ENCODE measurements at regions not wholly inside any gene's neighbourhood (a gene's known extent, or its start where the extent isn't known, plus 50 kb on each side); places are given as distances from the start of the nearest gene placed in this dataset.

GRCh38 chr5:126692971-126693370 lies 84.0 kb upstream of the LMNB1 start:
- WGBS, 2 donors (ENCODE audit: extremely low coverage in 2 of 2, insufficient read length in 2 of 2, insufficient replicate concordance in 1 of 2) = no CpG with 5 or more reads among the region's 5 CpGs

GRCh38 chr5:126693806-126694205 lies 83.1 kb upstream of the LMNB1 start:
- H3K9me3 ChIP-seq (replicated peaks in 1 of 2; ENCODE audit: control insufficient read depth in 2 of 2, insufficient read depth in 1 of 2, low read depth in 1 of 2, low read length in 2 of 2) = no peaks in the 10 kb centered on the region

More at GRCh38 chr5:126692971-126693370, 84.0 kb upstream of the LMNB1 start:
- DNase-seq (ENCODE audit: low spot score) = no peak
- no peaks in the 10 kb centered on the region for H3K9me3 ChIP-seq (replicated peaks in 1 of 2; ENCODE audit: control insufficient read depth in 2 of 2, insufficient read depth in 1 of 2, low read depth in 1 of 2, low read length in 2 of 2)
- peaks cover 0 to 4% (median 0%) of the 10 kb centered on the region in 3 experiments for H3K27me3 ChIP-seq (ENCODE audit: control insufficient read depth in 3 of 3, insufficient read depth in 3 of 3, low read depth in 1 of 3, low read length in 3 of 3)
- no peak overlapping the region for H2AK5ac ChIP-seq (ENCODE audit: low read depth, low read length)
- H4K8ac ChIP-seq (ENCODE audit: low read depth, low read length) = no peak overlapping the region
- no peak overlapping the region for H2AFZ ChIP-seq (ENCODE audit: low read length)
- no peak overlapping the region for H3K4me3 ChIP-seq (ENCODE audit: low read length in 2 of 2)
- H2BK15ac ChIP-seq (ENCODE audit: low read length) = no peak overlapping the region
- no peak overlapping the region for H4K91ac ChIP-seq (ENCODE audit: low read depth, low read length, poor library complexity)
- no peak overlapping the region for H3K4ac ChIP-seq (ENCODE audit: low read length)
- no peak overlapping the region for H2BK120ac ChIP-seq (ENCODE audit: low read depth, low read length)
- H3K18ac ChIP-seq (ENCODE audit: low read length) = no peak overlapping the region
- no peak overlapping the region for H3K27ac ChIP-seq (replicated peaks; ENCODE audit: low read length)
- no peak overlapping the region for H3K4me2 ChIP-seq (ENCODE audit: insufficient read depth, low read length, poor library complexity, severe bottlenecking)
- H3K14ac ChIP-seq (ENCODE audit: low read length) = no peak overlapping the region
- H3K79me1 ChIP-seq (ENCODE audit: low read depth, low read length) = no peaks in the 10 kb centered on the region
- no peaks in the 10 kb centered on the region for H3K4me1 ChIP-seq (ENCODE audit: control insufficient read depth in 2 of 2, insufficient read depth in 1 of 2, low read depth in 1 of 2, low read length in 2 of 2)
- no peaks in the 10 kb centered on the region for H3K36me3 ChIP-seq (replicated peaks in 1 of 2; ENCODE audit: control insufficient read depth in 2 of 2, insufficient read depth in 2 of 2, low read length in 2 of 2)
- H3K9ac ChIP-seq (ENCODE audit: low read depth, low read length, poor library complexity) = no peak overlapping the region
- H2BK5ac ChIP-seq (ENCODE audit: low read length) = no peak overlapping the region
- no peak overlapping the region for H3K23ac ChIP-seq (ENCODE audit: low read depth, low read length, poor library complexity)
- H2BK12ac ChIP-seq (ENCODE audit: low read length) = no peak overlapping the region

GRCh38 chr5:126694403-126694802 lies 82.5 kb upstream of the LMNB1 start:
- no peaks in the 10 kb centered on the region for H3K36me3 ChIP-seq (replicated peaks in 1 of 2; ENCODE audit: control insufficient read depth in 2 of 2, insufficient read depth in 2 of 2, low read length in 2 of 2)
- no peak overlapping the region for H3K4ac ChIP-seq (ENCODE audit: low read length)
- no peak overlapping the region for H3K23ac ChIP-seq (ENCODE audit: low read depth, low read length, poor library complexity)
- peaks cover 0 to 4% (median 0%) of the 10 kb centered on the region in 3 experiments for H3K27me3 ChIP-seq (ENCODE audit: control insufficient read depth in 3 of 3, insufficient read depth in 3 of 3, low read depth in 1 of 3, low read length in 3 of 3)
- H3K18ac ChIP-seq (ENCODE audit: low read length) = no peak overlapping the region
- no peaks in the 10 kb centered on the region for H3K4me1 ChIP-seq (ENCODE audit: control insufficient read depth in 2 of 2, insufficient read depth in 1 of 2, low read depth in 1 of 2, low read length in 2 of 2)
- H3K9ac ChIP-seq (ENCODE audit: low read depth, low read length, poor library complexity) = no peak overlapping the region
- no peaks in the 10 kb centered on the region for H3K79me1 ChIP-seq (ENCODE audit: low read depth, low read length)
- H3K14ac ChIP-seq (ENCODE audit: low read length) = no peak overlapping the region
- H2BK5ac ChIP-seq (ENCODE audit: low read length) = no peak overlapping the region
- H4K8ac ChIP-seq (ENCODE audit: low read depth, low read length) = no peak overlapping the region
- no peak overlapping the region for H2AK5ac ChIP-seq (ENCODE audit: low read depth, low read length)
- H3K4me3 ChIP-seq (ENCODE audit: low read length in 2 of 2) = no peak overlapping the region
- no peak overlapping the region for H2BK120ac ChIP-seq (ENCODE audit: low read depth, low read length)
- no peak overlapping the region for H3K4me2 ChIP-seq (ENCODE audit: insufficient read depth, low read length, poor library complexity, severe bottlenecking)
- H3K27ac ChIP-seq (replicated peaks; ENCODE audit: low read length) = no peak overlapping the region
- WGBS, 2 donors (ENCODE audit: extremely low coverage in 2 of 2, insufficient read length in 2 of 2, insufficient replicate concordance in 1 of 2) = no CpG with 5 or more reads among the region's 2 CpGs
- DNase-seq (ENCODE audit: low spot score) = no peak
- H2BK15ac ChIP-seq (ENCODE audit: low read length) = no peak overlapping the region
- H2AFZ ChIP-seq (ENCODE audit: low read length) = no peak overlapping the region
- no peak overlapping the region for H2BK12ac ChIP-seq (ENCODE audit: low read length)
- no peaks in the 10 kb centered on the region for H3K9me3 ChIP-seq (replicated peaks in 1 of 2; ENCODE audit: control insufficient read depth in 2 of 2, insufficient read depth in 1 of 2, low read depth in 1 of 2, low read length in 2 of 2)
- H4K91ac ChIP-seq (ENCODE audit: low read depth, low read length, poor library complexity) = no peak overlapping the region

More at GRCh38 chr5:126693806-126694205, 83.1 kb upstream of the LMNB1 start:
- no peak overlapping the region for H4K91ac ChIP-seq (ENCODE audit: low read depth, low read length, poor library complexity)
- no peak overlapping the region for H2AFZ ChIP-seq (ENCODE audit: low read length)
- no peaks in the 10 kb centered on the region for H3K36me3 ChIP-seq (replicated peaks in 1 of 2; ENCODE audit: control insufficient read depth in 2 of 2, insufficient read depth in 2 of 2, low read length in 2 of 2)
- H2BK12ac ChIP-seq (ENCODE audit: low read length) = no peak overlapping the region
- H3K27ac ChIP-seq (replicated peaks; ENCODE audit: low read length) = no peak overlapping the region
- H3K18ac ChIP-seq (ENCODE audit: low read length) = no peak overlapping the region
- no peak overlapping the region for H2BK15ac ChIP-seq (ENCODE audit: low read length)
- H3K23ac ChIP-seq (ENCODE audit: low read depth, low read length, poor library complexity) = no peak overlapping the region
- no peak overlapping the region for H3K4ac ChIP-seq (ENCODE audit: low read length)
- no peak overlapping the region for H4K8ac ChIP-seq (ENCODE audit: low read depth, low read length)
- DNase-seq (ENCODE audit: low spot score) = no peak
- H3K4me3 ChIP-seq (ENCODE audit: low read length in 2 of 2) = no peak overlapping the region
- no peak overlapping the region for H3K4me2 ChIP-seq (ENCODE audit: insufficient read depth, low read length, poor library complexity, severe bottlenecking)
- H3K4me1 ChIP-seq (ENCODE audit: control insufficient read depth in 2 of 2, insufficient read depth in 1 of 2, low read depth in 1 of 2, low read length in 2 of 2) = no peaks in the 10 kb centered on the region
- no peak overlapping the region for H2AK5ac ChIP-seq (ENCODE audit: low read depth, low read length)
- peaks cover 0 to 4% (median 0%) of the 10 kb centered on the region in 3 experiments for H3K27me3 ChIP-seq (ENCODE audit: control insufficient read depth in 3 of 3, insufficient read depth in 3 of 3, low read depth in 1 of 3, low read length in 3 of 3)
- H2BK5ac ChIP-seq (ENCODE audit: low read length) = no peak overlapping the region
- H3K79me1 ChIP-seq (ENCODE audit: low read depth, low read length) = no peaks in the 10 kb centered on the region
- no peak overlapping the region for H3K9ac ChIP-seq (ENCODE audit: low read depth, low read length, poor library complexity)
- WGBS, 2 donors (ENCODE audit: extremely low coverage in 2 of 2, insufficient read length in 2 of 2, insufficient replicate concordance in 1 of 2) = no CpG with 5 or more reads among the region's 1 CpG
- H3K14ac ChIP-seq (ENCODE audit: low read length) = no peak overlapping the region
- H2BK120ac ChIP-seq (ENCODE audit: low read depth, low read length) = no peak overlapping the region

GRCh38 chr5:126695091-126695490 lies 81.8 kb upstream of the LMNB1 start:
- no peak overlapping the region for H3K27ac ChIP-seq (replicated peaks; ENCODE audit: low read length)
- H2BK15ac ChIP-seq (ENCODE audit: low read length) = no peak overlapping the region
- no peak overlapping the region for H4K8ac ChIP-seq (ENCODE audit: low read depth, low read length)
- no peak overlapping the region for H4K91ac ChIP-seq (ENCODE audit: low read depth, low read length, poor library complexity)
- no peak overlapping the region for H3K23ac ChIP-seq (ENCODE audit: low read depth, low read length, poor library complexity)
- no peaks in the 10 kb centered on the region for H3K9me3 ChIP-seq (replicated peaks in 1 of 2; ENCODE audit: control insufficient read depth in 2 of 2, insufficient read depth in 1 of 2, low read depth in 1 of 2, low read length in 2 of 2)
- no peak overlapping the region for H2BK12ac ChIP-seq (ENCODE audit: low read length)
- peaks cover 0 to 4% (median 0%) of the 10 kb centered on the region in 3 experiments for H3K27me3 ChIP-seq (ENCODE audit: control insufficient read depth in 3 of 3, insufficient read depth in 3 of 3, low read depth in 1 of 3, low read length in 3 of 3)
- no peak overlapping the region for H3K14ac ChIP-seq (ENCODE audit: low read length)
- H3K4ac ChIP-seq (ENCODE audit: low read length) = no peak overlapping the region
- DNase-seq (ENCODE audit: low spot score) = no peak
- no peaks in the 10 kb centered on the region for H3K4me1 ChIP-seq (ENCODE audit: control insufficient read depth in 2 of 2, insufficient read depth in 1 of 2, low read depth in 1 of 2, low read length in 2 of 2)
- no peaks in the 10 kb centered on the region for H3K79me1 ChIP-seq (ENCODE audit: low read depth, low read length)
- H3K9ac ChIP-seq (ENCODE audit: low read depth, low read length, poor library complexity) = no peak overlapping the region
- no peaks in the 10 kb centered on the region for H3K36me3 ChIP-seq (replicated peaks in 1 of 2; ENCODE audit: control insufficient read depth in 2 of 2, insufficient read depth in 2 of 2, low read length in 2 of 2)
- no peak overlapping the region for H2BK5ac ChIP-seq (ENCODE audit: low read length)
- no peak overlapping the region for H3K4me2 ChIP-seq (ENCODE audit: insufficient read depth, low read length, poor library complexity, severe bottlenecking)
- WGBS, 2 donors (ENCODE audit: extremely low coverage in 2 of 2, insufficient read length in 2 of 2, insufficient replicate concordance in 1 of 2) = 100% methylated on average over 1 of the region's 1 CpG
- no peak overlapping the region for H2AFZ ChIP-seq (ENCODE audit: low read length)
- H3K18ac ChIP-seq (ENCODE audit: low read length) = no peak overlapping the region
- no peak overlapping the region for H2AK5ac ChIP-seq (ENCODE audit: low read depth, low read length)
- no peak overlapping the region for H3K4me3 ChIP-seq (ENCODE audit: low read length in 2 of 2)
- no peak overlapping the region for H2BK120ac ChIP-seq (ENCODE audit: low read depth, low read length)

Data from neuronal stem cell (in vitro differentiated cells).